ENCODE measurements at regions not wholly inside any gene's neighbourhood (a gene's known extent, or its start where the extent isn't known, plus 50 kb on each side); places are given as distances from the start of the nearest gene placed in this dataset.

DNA sequence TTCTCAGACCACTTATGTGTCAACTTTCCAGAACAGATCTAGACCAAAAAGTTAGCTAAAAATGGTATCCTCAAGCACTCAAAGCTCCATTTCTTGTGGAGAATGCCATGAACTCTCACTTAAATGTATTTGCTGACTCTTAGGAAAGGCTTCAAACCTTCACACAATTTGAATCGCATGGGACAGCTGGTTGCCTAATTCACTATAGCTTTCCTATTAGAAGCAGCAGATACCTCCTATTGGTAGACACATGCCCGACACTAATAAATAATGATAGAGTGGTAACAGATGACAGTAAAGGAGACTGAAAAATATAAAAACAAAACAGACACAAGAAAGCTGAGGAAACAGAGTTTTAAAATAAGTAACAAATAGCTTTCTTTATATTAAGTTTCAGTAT, 818.5 kb downstream of the XPNPEP1 start:
- Histone ChIP-seq H4K20me1 (ENCODE audit: low read length) (no peaks in the 10 kb centered on the region), H3K79me2 (ENCODE audit: low read length) (no peaks in the 10 kb centered on the region), H3K9me3 (ENCODE audit: low read length) (no peaks in the 10 kb centered on the region), H3K36me3 (ENCODE audit: low read depth, low read length) (no peaks in the 10 kb centered on the region), H3K4me1 (ENCODE audit: insufficient read depth, low read length) (no peaks in the 10 kb centered on the region), H3K9ac (ENCODE audit: low read length) (no peak overlapping the region), H2AFZ (ENCODE audit: low read length) (no peak overlapping the region), H3K27ac (ENCODE audit: low read length) (no peak overlapping the region), H3F3A (ENCODE audit: low read length, unreplicated experiment) (no peaks in the 10 kb centered on the region), H3K9me2 (replicated peaks; ENCODE audit: low read length) (no peaks in the 10 kb centered on the region), H3K4me3 (ENCODE audit: low read length) (no peak overlapping the region), H3K27me3 (ENCODE audit: low read length) (no peaks in the 10 kb centered on the region), H3K4me2 (ENCODE audit: low read length) (no peak overlapping the region)
- ChIA-PET CTCF (no interaction called here), POLR2A (ENCODE audit: unreplicated experiment) (no interaction called here)
- TF ChIP-seq EZH2 (IDR thresholded peaks at IDR 0.05; ENCODE audit: low read length, unreplicated experiment) (no peak), EZH2phosphoT487 (IDR thresholded peaks at IDR 0.05; ENCODE audit: borderline replicate concordance, low read length) (no peak)
- TF ChIP-seq, protein P1, sequence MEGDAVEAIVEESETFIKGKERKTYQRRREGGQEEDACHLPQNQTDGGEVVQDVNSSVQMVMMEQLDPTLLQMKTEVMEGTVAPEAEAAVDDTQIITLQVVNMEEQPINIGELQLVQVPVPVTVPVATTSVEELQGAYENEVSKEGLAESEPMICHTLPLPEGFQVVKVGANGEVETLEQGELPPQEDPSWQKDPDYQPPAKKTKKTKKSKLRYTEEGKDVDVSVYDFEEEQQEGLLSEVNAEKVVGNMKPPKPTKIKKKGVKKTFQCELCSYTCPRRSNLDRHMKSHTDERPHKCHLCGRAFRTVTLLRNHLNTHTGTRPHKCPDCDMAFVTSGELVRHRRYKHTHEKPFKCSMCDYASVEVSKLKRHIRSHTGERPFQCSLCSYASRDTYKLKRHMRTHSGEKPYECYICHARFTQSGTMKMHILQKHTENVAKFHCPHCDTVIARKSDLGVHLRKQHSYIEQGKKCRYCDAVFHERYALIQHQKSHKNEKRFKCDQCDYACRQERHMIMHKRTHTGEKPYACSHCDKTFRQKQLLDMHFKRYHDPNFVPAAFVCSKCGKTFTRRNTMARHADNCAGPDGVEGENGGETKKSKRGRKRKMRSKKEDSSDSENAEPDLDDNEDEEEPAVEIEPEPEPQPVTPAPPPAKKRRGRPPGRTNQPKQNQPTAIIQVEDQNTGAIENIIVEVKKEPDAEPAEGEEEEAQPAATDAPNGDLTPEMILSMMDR (conservative IDR thresholded peaks at IDR 0.05; ENCODE audit: low read depth, low read length): no peak
- no TSS peak for BruUV-seq (replicated peaks)
- ATAC-seq (no peak), DNase-seq (no peak)
- intact Hi-C loops (cut with micrococcal nuclease): no loop called here

DNA sequence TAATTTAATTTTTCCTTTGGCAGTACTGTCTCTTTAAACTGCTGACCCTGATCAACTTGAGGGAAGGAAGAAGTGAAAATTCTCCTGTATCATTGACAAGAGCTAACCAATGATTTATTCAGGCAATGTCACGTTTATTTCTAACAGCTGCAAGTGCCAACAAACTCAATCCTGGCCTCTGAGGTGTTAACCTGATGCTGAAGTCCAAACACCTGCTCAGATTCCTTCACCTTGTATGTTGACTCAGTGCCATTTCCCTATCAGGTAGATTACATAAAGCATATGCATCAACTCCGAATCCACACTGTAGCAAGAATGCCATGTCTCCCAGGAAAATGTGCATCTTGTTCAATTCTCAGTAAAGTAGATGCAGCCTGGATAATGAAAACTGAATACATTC, 820.0 kb downstream of the XPNPEP1 start:
- CTCF ChIA-PET: no interaction called here
- DNase-seq: no peak
- Histone ChIP-seq H3K4me2 (ENCODE audit: low read length) (no peak overlapping the region), H4K20me1 (ENCODE audit: low read length) (no peaks in the 10 kb centered on the region), H2AFZ (ENCODE audit: low read length) (no peak overlapping the region), H3K36me3 (ENCODE audit: low read depth, low read length) (no peaks in the 10 kb centered on the region), H3K4me1 (ENCODE audit: insufficient read depth, low read length) (no peaks in the 10 kb centered on the region), H3K79me2 (ENCODE audit: low read length) (no peaks in the 10 kb centered on the region), H3K9me2 (replicated peaks; ENCODE audit: low read length) (no peaks in the 10 kb centered on the region), H3K27ac (ENCODE audit: low read length) (no peak overlapping the region), H3K9me3 (ENCODE audit: low read length) (no peaks in the 10 kb centered on the region), H3K9ac (ENCODE audit: low read length) (no peak overlapping the region), H3F3A (ENCODE audit: low read length, unreplicated experiment) (no peaks in the 10 kb centered on the region), H3K27me3 (ENCODE audit: low read length) (no peaks in the 10 kb centered on the region), H3K4me3 (ENCODE audit: low read length) (no peak overlapping the region)
- no peak for ATAC-seq
- no TSS peak for BruUV-seq (replicated peaks)
- intact Hi-C loops (cut with micrococcal nuclease): no loop called here
- POLR2A ChIA-PET (ENCODE audit: unreplicated experiment): no interaction called here
- TF ChIP-seq EZH2phosphoT487 (IDR thresholded peaks at IDR 0.05; ENCODE audit: borderline replicate concordance, low read length) (no peak), EZH2 (IDR thresholded peaks at IDR 0.05; ENCODE audit: low read length, unreplicated experiment) (no peak)
- TF ChIP-seq, protein P1 (conservative IDR thresholded peaks at IDR 0.05; ENCODE audit: low read depth, low read length): no peak

DNA sequence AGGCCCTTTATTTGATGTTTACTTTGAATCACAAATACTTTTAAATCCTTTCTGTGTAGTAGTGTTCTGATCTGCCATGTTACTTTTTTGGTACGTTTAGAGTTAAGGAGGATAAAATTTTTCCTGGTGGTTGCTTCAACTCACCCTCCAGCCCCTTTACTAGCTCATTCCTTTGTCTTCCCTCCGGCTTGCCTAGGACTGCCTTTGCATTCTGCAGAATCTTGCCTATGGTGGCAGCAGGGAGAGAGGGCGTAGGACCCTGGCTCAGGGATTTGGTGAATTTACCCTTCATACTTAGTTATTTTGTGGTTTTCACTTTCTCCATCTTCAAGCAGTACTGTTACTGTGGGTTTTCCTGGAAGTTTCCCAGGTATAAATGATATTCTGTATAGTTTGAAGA, 833.5 kb downstream of the XPNPEP1 start:
- H3F3A ChIP-seq (ENCODE audit: low read length, unreplicated experiment): no peaks in the 10 kb centered on the region
- ChIA-PET CTCF (no interaction called here), POLR2A (ENCODE audit: unreplicated experiment) (no interaction called here)
- H3K9ac ChIP-seq (ENCODE audit: low read length): no peak overlapping the region
- intact Hi-C loops (cut with micrococcal nuclease): no loop called here
- H3K9me3 ChIP-seq (ENCODE audit: low read length): no peaks in the 10 kb centered on the region
- BruUV-seq (replicated peaks): no TSS peak
- no peak overlapping the region for H3K27ac ChIP-seq (ENCODE audit: low read length)
- no peaks in the 10 kb centered on the region for H3K27me3 ChIP-seq (ENCODE audit: low read length)
- no peak overlapping the region for H3K4me3 ChIP-seq (ENCODE audit: low read length)
- H3K36me3 ChIP-seq (ENCODE audit: low read depth, low read length): no peaks in the 10 kb centered on the region
- no peaks in the 10 kb centered on the region for H3K79me2 ChIP-seq (ENCODE audit: low read length)
- no peak for TF ChIP-seq EZH2 (IDR thresholded peaks at IDR 0.05; ENCODE audit: low read length, unreplicated experiment)
- TF ChIP-seq, protein P1 (conservative IDR thresholded peaks at IDR 0.05; ENCODE audit: low read depth, low read length): no peak
- TF ChIP-seq EZH2phosphoT487 (IDR thresholded peaks at IDR 0.05; ENCODE audit: borderline replicate concordance, low read length): no peak
- no peak overlapping the region for H3K4me2 ChIP-seq (ENCODE audit: low read length)
- no peak overlapping the region for H2AFZ ChIP-seq (ENCODE audit: low read length)
- ATAC-seq (no peak), DNase-seq (no peak)
- H3K4me1 ChIP-seq (ENCODE audit: insufficient read depth, low read length): no peaks in the 10 kb centered on the region
- no peaks in the 10 kb centered on the region for H4K20me1 ChIP-seq (ENCODE audit: low read length)
- no peaks in the 10 kb centered on the region for H3K9me2 ChIP-seq (replicated peaks; ENCODE audit: low read length)
